H9 (cell line): ENCODE measurements at regions not wholly inside any gene's neighbourhood (a gene's known extent, or its start where the extent isn't known, plus 50 kb on each side); places are given as distances from the start of the nearest gene placed in this dataset.

Experiments
- DNase-seq: peaks from one replicate; pipeline ENCODE4 v3.0.0-alpha.2; 2017
- H2AFZ ChIP-seq: one replicate; pipeline ENCODE4 v1.6.1; 2013; ENCODE audit warnings: mild to moderate bottlenecking, low read length, control low read depth, moderate library complexity
- H2AK5ac ChIP-seq: 2 replicates; pipeline ENCODE4 v1.6.1; 2013; ENCODE audit warnings: low read length, control low read depth, mixed read lengths; ENCODE audit not compliant: insufficient read length
- H2BK120ac ChIP-seq: one replicate; pipeline ENCODE4 v1.6.1; 2013; ENCODE audit warnings: low read depth, mild to moderate bottlenecking, low read length, control low read depth, inconsistent platforms; ENCODE audit not compliant: poor library complexity, severe bottlenecking
- H2BK12ac ChIP-seq: 2 replicates; pipeline ENCODE4 v1.6.1; 2013; ENCODE audit warnings: low read length, control low read depth, mixed read lengths, low read depth; ENCODE audit not compliant: insufficient read length
- H2BK15ac ChIP-seq: 2 replicates; pipeline ENCODE4 v1.6.1; 2013; ENCODE audit warnings: low read depth, low read length, control low read depth
- H2BK20ac ChIP-seq: one replicate; pipeline ENCODE4 v1.6.1; 2013; ENCODE audit warnings: low read depth, mild to moderate bottlenecking, low read length, control low read depth, inconsistent platforms; ENCODE audit not compliant: poor library complexity, severe bottlenecking
- H2BK5ac ChIP-seq: 2 replicates; pipeline ENCODE4 v1.6.1; 2013; ENCODE audit warnings: low read length, control low read depth, mixed read lengths; ENCODE audit not compliant: insufficient read length
- H3K14ac ChIP-seq: 2 replicates; pipeline ENCODE4 v1.6.1; 2013; ENCODE audit warnings: low read length, control low read depth; ENCODE audit not compliant: insufficient read depth
- H3K18ac ChIP-seq: 2 replicates; pipeline ENCODE4 v1.6.1; 2013; ENCODE audit warnings: low read depth, mild to moderate bottlenecking, mixed read lengths, low read length, control low read depth; ENCODE audit not compliant: insufficient read length
- H3K23ac ChIP-seq: 2 replicates; pipeline ENCODE4 v1.6.1; 2013; ENCODE audit warnings: low read length, control low read depth, mixed read lengths, low read depth; ENCODE audit not compliant: insufficient read length
- H3K23me2 ChIP-seq: 2 replicates; pipeline ENCODE4 v1.6.1; 2013; ENCODE audit warnings: low read depth, mild to moderate bottlenecking, mixed read lengths, low read length, control low read depth; ENCODE audit not compliant: insufficient read length, poor library complexity, severe bottlenecking
- H3K27ac ChIP-seq: 2 replicates; pipeline ENCODE4 v1.5.1; 2013; ENCODE audit warnings: low read length, control low read depth, mixed read lengths, low read depth; ENCODE audit not compliant: insufficient read length
- H3K27me3 ChIP-seq: 2 replicates; pipeline ENCODE4 v1.6.1; 2013; ENCODE audit warnings: low read length, control low read depth, inconsistent platforms; ENCODE audit not compliant: insufficient read depth
- H3K4ac ChIP-seq: 2 replicates; pipeline ENCODE4 v1.6.1; 2013; ENCODE audit warnings: low read depth, mild to moderate bottlenecking, control low read depth, inconsistent platforms, low read length, moderate library complexity
- H3K4me1 ChIP-seq: 2 replicates; pipeline ENCODE4 v1.6.1; 2013; ENCODE audit warnings: low read length, control low read depth, inconsistent platforms; ENCODE audit not compliant: insufficient read depth
- H3K4me2 ChIP-seq: 2 replicates; pipeline ENCODE4 v1.6.1; 2013; ENCODE audit warnings: low read length, control low read depth, mixed read lengths; ENCODE audit not compliant: insufficient read length, insufficient read depth
- H3K56ac ChIP-seq: 2 replicates; pipeline ENCODE4 v1.6.1; 2013; ENCODE audit warnings: low read depth, mild to moderate bottlenecking, mixed read lengths, low read length, control low read depth; ENCODE audit not compliant: insufficient read length
- H3K79me1 ChIP-seq: 2 replicates; pipeline ENCODE4 v1.6.1; 2013; ENCODE audit warnings: low read depth, mild to moderate bottlenecking, moderate library complexity, low read length, control low read depth, inconsistent platforms; ENCODE audit not compliant: insufficient read depth, poor library complexity, severe bottlenecking
- H3K79me2 ChIP-seq: 2 replicates; pipeline ENCODE4 v1.6.1; 2013; ENCODE audit warnings: low read length, control low read depth, inconsistent platforms; ENCODE audit not compliant: insufficient read depth
- H3K9ac ChIP-seq: 2 replicates; pipeline ENCODE4 v1.6.1; 2013; ENCODE audit warnings: low read length, control low read depth, mixed read lengths; ENCODE audit not compliant: insufficient read length; ENCODE audit errors: extremely low read depth
- H3K9me3 ChIP-seq: one replicate; pipeline ENCODE4 v1.6.1; 2013; ENCODE audit warnings: low read depth, low read length, inconsistent platforms; ENCODE audit not compliant: control insufficient read depth
- H3T11ph ChIP-seq: one replicate; pipeline ENCODE4 v1.6.1; 2013; ENCODE audit warnings: mild to moderate bottlenecking, low read length, control low read depth, inconsistent platforms
- H4K20me1 ChIP-seq: one replicate; pipeline ENCODE4 v1.6.1; 2013; ENCODE audit not compliant: control insufficient read depth, insufficient read length, insufficient read depth
- H4K5ac ChIP-seq: 2 replicates; pipeline ENCODE4 v1.6.1; 2013; ENCODE audit warnings: low read depth, mild to moderate bottlenecking, mixed read lengths, low read length, control low read depth; ENCODE audit not compliant: insufficient read length
- H4K8ac ChIP-seq: replicated peaks from 2 replicates; pipeline ENCODE4 v1.6.1; 2013; ENCODE audit warnings: low read length, control low read depth, mixed read lengths, low read depth; ENCODE audit not compliant: insufficient read length
- H4K91ac ChIP-seq: 2 replicates; pipeline ENCODE4 v1.6.1; 2013; ENCODE audit warnings: low read depth, mild to moderate bottlenecking, moderate library complexity, mixed read lengths, low read length, control low read depth; ENCODE audit not compliant: insufficient read length
- H3K27ac Mint-ChIP-seq, 3 experiments: 2 replicates in 2 of 3; 3 replicates in 1 of 3; pipeline ENCODE4 v1.8.0; 2020 to 2021; ENCODE audit warnings: mixed read lengths in 3 of 3, mild to moderate bottlenecking in 1 of 3, moderate library complexity in 1 of 3
- H3K27me3 Mint-ChIP-seq: 2 replicates; pipeline ENCODE4 v1.8.0; 2021; ENCODE audit warnings: low read depth, mild to moderate bottlenecking, moderate library complexity, mixed read lengths
- H3K36me3 Mint-ChIP-seq, 3 experiments: 2 replicates in 2 of 3; 3 replicates in 1 of 3; pipeline ENCODE4 v1.8.0; 2020 to 2021; ENCODE audit warnings: low read depth in 3 of 3, mixed read lengths in 3 of 3; ENCODE audit not compliant: insufficient read depth in 1 of 3
- H3K4me1 Mint-ChIP-seq, 2 experiments: 2 replicates each; pipeline ENCODE4 v1.8.0; 2020; ENCODE audit warnings: mixed read lengths in 2 of 2
- H3K4me3 Mint-ChIP-seq, 2 experiments: 2 replicates in 1 of 2; 3 replicates in 1 of 2; pipeline ENCODE4 v1.8.0; 2020 to 2021; ENCODE audit warnings: mild to moderate bottlenecking in 2 of 2, mixed read lengths in 2 of 2, moderate library complexity in 1 of 2
- H3K9me3 Mint-ChIP-seq, 2 experiments: 2 replicates in 1 of 2; 3 replicates in 1 of 2; pipeline ENCODE4 v1.8.0; 2020; ENCODE audit warnings: mild to moderate bottlenecking in 2 of 2, mixed read lengths in 2 of 2, moderate library complexity in 1 of 2
- WGBS: extraction: QIAGEN DNeasy Blood & Tissue Kit; methylation state at CpG from one replicate; pipeline ENCODE4 v1.1.7; 2013; ENCODE audit warnings: missing lambda C conversion rate, low lambda C conversion rate, mixed read lengths; ENCODE audit not compliant: insufficient read length; ENCODE audit errors: extremely low coverage; 5-methylcytosine and 5-hydroxymethylcytosine counted together
- TF ChIP-seq, protein P1 (sequence below): fragments of 200-600 bp; sonication (generic); conservative IDR thresholded peaks from 3 replicates; pipeline ENCODE4 v1.8.0; 2021; ENCODE audit warnings: antibody characterized with exemption, mild to moderate bottlenecking

DNA sequence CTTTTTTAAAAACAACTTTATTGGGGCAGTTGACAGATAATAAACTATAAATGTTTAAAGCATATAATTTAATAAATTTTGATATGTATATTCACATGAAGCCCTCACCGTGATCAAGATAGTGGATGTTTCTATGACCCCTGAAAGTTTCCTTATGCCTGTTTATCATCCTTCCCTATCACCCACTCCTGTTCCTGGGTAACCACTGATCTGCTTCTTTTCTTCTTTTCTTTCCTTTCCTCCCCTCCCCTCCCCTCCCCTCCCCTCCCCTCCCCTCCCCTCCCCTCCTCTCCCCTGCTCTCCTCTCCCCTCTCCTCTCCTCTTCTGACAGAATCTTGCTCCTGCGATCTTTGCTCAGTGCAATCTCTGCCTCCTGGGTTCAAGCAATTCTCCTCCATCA is 193.7 kb upstream of the CDH13 start:
- H2BK120ac ChIP-seq: no peak overlapping the region
- H3K9ac ChIP-seq: no peak overlapping the region
- H3K4me2 ChIP-seq: no peak overlapping the region
- no peak overlapping the region for H3K4ac ChIP-seq
- no peak overlapping the region for H3K27ac ChIP-seq
- Mint-ChIP-seq H3K4me3 (no peak overlapping the region), H3K9me3 (no peaks in the 10 kb centered on the region), H3K4me1 (no peaks in the 10 kb centered on the region), H3K36me3 (no peaks in the 10 kb centered on the region), H3K27ac (no peak overlapping the region), H3K27me3 (peaks cover 3% of the 10 kb centered on the region; the same call in 1 of the 2 replicates)
- H3K79me2 ChIP-seq: no peaks in the 10 kb centered on the region
- no CpG with 5 or more reads among the region's 2 CpGs for WGBS
- H2AK5ac ChIP-seq: no peak overlapping the region
- H2BK20ac ChIP-seq: no peak overlapping the region
- no peak overlapping the region for H4K5ac ChIP-seq
- no peaks in the 10 kb centered on the region for H3K4me1 ChIP-seq
- H3K56ac ChIP-seq: no peak overlapping the region
- H4K91ac ChIP-seq: no peak overlapping the region
- H2AFZ ChIP-seq: no peak overlapping the region
- H3K27me3 ChIP-seq: no peaks in the 10 kb centered on the region
- no peak overlapping the region for H2BK15ac ChIP-seq
- no peak for DNase-seq
- no peak overlapping the region for H3K18ac ChIP-seq
- no peak overlapping the region for H3T11ph ChIP-seq
- no peaks in the 10 kb centered on the region for H4K20me1 ChIP-seq
- no peaks in the 10 kb centered on the region for H3K9me3 ChIP-seq
- no peaks in the 10 kb centered on the region for H3K79me1 ChIP-seq
- TF ChIP-seq, protein P1, sequence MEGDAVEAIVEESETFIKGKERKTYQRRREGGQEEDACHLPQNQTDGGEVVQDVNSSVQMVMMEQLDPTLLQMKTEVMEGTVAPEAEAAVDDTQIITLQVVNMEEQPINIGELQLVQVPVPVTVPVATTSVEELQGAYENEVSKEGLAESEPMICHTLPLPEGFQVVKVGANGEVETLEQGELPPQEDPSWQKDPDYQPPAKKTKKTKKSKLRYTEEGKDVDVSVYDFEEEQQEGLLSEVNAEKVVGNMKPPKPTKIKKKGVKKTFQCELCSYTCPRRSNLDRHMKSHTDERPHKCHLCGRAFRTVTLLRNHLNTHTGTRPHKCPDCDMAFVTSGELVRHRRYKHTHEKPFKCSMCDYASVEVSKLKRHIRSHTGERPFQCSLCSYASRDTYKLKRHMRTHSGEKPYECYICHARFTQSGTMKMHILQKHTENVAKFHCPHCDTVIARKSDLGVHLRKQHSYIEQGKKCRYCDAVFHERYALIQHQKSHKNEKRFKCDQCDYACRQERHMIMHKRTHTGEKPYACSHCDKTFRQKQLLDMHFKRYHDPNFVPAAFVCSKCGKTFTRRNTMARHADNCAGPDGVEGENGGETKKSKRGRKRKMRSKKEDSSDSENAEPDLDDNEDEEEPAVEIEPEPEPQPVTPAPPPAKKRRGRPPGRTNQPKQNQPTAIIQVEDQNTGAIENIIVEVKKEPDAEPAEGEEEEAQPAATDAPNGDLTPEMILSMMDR: no peak
- H3K23me2 ChIP-seq: no peaks in the 10 kb centered on the region
- no peak overlapping the region for H2BK12ac ChIP-seq
- H2BK5ac ChIP-seq: no peak overlapping the region
- H4K8ac ChIP-seq: no peak overlapping the region
- no peak overlapping the region for H3K14ac ChIP-seq
- H3K23ac ChIP-seq: no peak overlapping the region
